GM10266 (cell line): ENCODE measurements at regions not wholly inside any gene's neighbourhood (a gene's known extent, or its start where the extent isn't known, plus 50 kb on each side); places are given as distances from the start of the nearest gene placed in this dataset.

Source experiments
- DNase-seq: peaks from one replicate; pipeline ENCODE4 v3.0.0; 2012; ENCODE audit errors: extremely low spot score
- TF ChIP-seq, protein P1 (sequence below): IDR thresholded peaks from 2 replicates; pipeline ENCODE4 v1.5.1; 2012; ENCODE audit warnings: mild to moderate bottlenecking, low read depth; ENCODE audit not compliant: control insufficient read depth, insufficient read depth; ENCODE audit errors: missing control alignments

DNA sequence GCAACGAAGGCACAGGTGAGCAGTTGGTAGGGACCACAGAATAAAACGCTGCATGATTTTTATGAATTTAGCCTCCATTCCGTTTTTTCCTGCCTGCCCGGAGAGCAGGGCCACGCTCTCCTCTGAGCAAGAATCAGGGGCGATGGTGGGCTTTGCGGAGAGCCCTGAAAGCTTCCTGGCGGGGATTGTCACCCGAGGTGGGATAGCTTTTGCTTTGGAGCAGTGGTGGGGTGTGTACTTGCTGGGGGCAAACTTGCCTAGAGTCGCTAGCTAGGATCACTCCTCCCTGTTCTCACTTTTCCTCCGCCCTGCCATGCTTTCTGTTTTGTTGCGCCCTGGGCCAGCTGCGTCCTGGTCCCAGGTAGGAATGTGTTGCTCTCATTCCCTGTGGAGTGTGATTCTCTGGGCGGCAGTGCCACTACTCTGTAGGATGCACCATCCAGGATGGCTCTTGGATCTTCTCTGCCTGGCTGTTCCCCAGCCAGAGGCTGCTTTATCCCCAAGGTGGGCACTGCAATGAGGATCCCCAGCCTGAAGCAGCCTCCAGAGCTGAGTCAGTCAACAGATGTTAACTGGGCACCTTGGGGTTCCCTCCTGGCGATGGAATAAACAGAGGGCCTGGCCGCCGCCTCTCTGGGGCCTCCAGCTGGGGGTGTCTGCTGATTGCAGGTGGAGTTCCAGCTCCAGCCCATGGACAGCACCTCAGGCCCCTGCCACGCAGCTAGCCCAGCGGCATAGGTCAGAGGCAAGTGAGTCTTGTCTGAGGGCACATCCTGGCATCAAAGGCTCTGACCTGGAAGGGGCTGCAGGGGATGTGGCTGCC, 360.9 kb upstream of the TNRC6C start:
- no peak for DNase-seq
- TF ChIP-seq, protein P1, sequence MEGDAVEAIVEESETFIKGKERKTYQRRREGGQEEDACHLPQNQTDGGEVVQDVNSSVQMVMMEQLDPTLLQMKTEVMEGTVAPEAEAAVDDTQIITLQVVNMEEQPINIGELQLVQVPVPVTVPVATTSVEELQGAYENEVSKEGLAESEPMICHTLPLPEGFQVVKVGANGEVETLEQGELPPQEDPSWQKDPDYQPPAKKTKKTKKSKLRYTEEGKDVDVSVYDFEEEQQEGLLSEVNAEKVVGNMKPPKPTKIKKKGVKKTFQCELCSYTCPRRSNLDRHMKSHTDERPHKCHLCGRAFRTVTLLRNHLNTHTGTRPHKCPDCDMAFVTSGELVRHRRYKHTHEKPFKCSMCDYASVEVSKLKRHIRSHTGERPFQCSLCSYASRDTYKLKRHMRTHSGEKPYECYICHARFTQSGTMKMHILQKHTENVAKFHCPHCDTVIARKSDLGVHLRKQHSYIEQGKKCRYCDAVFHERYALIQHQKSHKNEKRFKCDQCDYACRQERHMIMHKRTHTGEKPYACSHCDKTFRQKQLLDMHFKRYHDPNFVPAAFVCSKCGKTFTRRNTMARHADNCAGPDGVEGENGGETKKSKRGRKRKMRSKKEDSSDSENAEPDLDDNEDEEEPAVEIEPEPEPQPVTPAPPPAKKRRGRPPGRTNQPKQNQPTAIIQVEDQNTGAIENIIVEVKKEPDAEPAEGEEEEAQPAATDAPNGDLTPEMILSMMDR, result no peak

DNA sequence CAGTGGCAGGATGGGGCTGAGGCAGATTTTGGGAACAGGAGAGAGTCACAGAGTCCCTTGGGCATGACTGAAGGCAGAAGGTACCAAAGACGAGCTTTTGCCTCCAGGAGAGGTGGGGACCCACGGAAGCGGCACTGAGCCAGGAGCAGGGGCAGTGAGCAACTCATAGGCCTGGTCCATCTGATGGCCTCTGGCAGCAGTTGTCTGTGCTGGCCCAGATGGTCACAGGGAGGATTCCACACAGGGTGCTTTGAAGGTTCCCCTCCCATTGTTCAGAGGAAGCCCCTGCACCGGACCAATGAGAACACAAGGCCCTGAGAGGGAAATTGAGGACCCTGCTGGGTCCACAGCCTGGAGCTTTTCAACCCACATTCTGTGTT, 360.3 kb upstream of the TNRC6C start:
- no peak for DNase-seq
- TF ChIP-seq, protein P1, result no peak

- no peak for DNase-seq
These were observed 358.8 kb upstream of the TNRC6C start for GRCh38 chr17:77599699-77600098.

GRCh38 chr17:77600346-77600745, 358.2 kb upstream of the TNRC6C start:
- no peak for DNase-seq
- TF ChIP-seq, protein P1, result no peak

More at GRCh38 chr17:77599699-77600098, 358.8 kb upstream of the TNRC6C start:
- TF ChIP-seq, protein P1, result no peak

DNA sequence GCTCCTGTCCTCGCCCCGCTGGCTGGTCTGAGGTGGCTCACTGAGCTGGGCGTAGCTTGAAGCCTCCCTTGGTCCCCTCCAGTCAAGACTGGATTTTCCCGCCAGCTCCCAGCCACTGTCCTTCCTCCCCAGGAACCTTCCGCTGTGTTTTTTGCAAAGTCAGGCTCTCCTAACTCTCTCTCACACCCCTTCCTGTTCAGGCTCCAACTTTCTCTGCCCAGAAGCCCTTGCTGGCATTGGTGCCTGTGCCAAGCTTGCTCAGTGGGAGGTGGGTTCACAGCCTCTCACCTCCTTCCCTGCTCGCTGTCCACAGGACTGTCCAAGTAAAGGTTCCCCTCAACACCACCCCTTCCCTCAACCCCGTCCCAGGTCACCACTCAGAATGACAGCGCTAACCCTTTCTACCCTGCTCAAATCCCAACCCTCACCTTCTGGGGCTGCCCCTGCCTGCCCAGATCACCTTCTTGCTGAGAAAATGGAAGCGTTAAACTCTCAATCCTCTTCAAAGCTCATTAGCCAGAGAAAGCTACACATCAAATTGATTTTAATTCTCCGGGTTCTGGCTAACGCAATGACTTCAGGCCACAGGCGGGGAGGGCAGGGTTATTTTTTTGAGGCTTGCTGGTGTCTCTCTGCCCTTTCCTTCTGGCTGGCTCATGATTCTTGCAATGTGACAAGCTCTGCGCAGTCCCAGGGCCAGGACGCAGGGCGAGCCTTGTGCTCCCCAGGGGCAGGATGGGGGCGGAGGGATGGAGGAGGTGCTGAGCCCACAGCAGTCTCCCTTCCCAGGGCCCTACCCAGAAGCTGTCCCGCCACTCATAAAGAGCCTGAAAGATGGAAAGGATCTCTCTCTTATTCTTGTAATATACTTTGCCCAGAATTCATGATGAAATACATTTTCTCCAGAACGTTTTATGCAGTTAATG, 357.2 kb upstream of the TNRC6C start:
- TF ChIP-seq, protein P1, result no peak
- no peak for DNase-seq

- TF ChIP-seq, protein P1, result no peak
- DNase-seq, result no peak
These were observed 356.3 kb upstream of the TNRC6C start for GRCh38 chr17:77602062-77602746.
